Dedifferentiated amniotic fluid mesenchymal stem cell (primary cell): ENCODE measurements at regions not wholly inside any gene's neighbourhood (a gene's known extent, or its start where the extent isn't known, plus 50 kb on each side); places are given as distances from the start of the nearest gene placed in this dataset.

Experiments used
- DNase-seq: peaks from one replicate; pipeline ENCODE4 v3.0.0-alpha.2; 2016; ENCODE audit errors: extremely low spot score

DNA sequence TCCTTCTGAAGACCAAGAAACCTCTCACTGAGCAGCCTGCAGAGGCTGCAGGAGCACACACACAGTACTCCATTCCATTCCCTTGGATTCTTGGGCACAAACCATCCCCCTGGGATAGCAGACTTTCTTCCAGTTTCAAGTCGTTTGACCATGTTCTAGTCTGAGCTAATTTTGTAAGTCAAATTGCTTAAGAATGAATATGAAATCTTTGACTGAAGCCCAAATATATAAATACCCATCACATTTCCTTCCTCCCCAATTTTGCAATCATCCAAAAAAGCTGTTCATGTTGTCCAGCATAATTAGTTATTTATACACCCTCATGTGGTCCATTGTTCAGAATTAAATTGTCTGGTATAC lies 231.2 kb upstream of the TPRG1 start:
- DNase-seq: no peak

DNA sequence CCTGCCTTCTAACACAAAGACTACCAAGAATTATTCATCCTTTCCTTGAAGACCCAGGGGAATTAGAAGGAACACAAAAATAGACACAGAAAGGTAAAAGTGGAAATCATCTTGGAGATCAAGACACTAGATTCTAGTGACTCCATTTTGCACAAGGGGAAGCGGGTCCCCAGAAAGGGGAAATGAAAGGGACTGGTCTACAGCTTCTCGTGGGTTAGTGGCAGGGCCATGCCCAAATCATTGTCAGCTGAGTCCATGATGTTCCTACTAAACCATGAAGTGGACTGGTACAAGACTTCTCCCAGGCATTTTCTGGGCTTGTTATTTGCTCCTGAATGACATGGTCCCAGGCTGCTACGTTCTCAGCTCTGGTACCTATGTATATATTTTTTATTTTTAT lies 230.7 kb upstream of the TPRG1 start:
- DNase-seq: no peak

DNA sequence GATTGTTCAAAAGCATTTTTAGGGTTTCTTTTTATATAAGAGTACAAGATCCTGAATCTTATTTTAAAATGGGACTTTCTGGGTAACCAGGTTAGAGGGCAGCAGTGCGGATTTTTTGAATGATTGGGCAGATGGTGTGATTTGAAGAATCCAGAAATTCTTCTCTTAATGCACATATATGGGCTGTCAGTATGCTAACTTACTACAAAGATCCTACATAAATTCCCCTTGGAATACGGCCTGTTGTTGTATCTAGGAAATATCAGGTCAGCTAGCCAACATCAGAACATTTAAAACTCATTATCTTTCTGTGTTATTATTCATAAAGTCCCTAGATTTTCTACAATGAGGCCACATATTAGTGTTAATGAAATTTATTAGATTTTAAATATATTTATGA lies 229.6 kb upstream of the TPRG1 start:
- DNase-seq: no peak

DNA sequence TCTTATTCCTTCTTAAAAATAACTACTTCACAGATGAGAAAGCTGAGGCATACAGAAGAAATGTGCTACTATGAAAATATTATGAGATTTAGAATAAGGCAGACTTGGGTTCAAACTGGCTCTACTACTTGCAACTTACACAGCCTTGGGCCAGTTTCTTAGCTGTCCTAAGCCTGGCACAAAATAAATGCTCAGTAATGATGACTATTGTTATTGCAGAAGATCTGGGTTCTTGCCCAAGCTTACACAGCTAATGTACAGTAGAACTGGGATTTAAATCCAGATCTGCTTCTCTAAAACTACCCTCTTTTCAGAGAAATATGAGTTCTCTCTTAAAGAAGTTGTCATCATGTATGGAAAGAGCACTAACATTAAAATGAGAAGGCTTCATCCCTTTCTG lies 228.2 kb upstream of the TPRG1 start:
- DNase-seq: no peak

DNA sequence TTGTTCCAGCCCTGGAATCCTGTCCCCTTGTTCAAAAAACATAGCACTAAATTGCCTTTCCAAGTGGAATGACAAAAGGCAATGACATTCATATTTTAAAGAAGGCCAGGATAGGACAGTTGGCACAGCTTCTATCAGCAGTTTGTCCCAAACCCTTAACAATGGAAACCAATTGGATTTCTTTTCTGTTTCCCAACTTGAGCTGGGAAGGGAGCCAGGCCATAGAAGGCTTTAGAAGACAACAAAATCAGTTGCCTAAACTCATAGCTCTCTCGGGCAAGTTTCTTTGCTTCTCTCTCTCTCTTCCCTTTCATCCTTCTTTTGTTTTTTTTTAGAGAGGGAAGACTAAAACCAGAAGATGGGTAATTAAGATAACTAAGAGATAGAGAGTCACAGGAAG lies 227.7 kb upstream of the TPRG1 start:
- no peak for DNase-seq

DNA sequence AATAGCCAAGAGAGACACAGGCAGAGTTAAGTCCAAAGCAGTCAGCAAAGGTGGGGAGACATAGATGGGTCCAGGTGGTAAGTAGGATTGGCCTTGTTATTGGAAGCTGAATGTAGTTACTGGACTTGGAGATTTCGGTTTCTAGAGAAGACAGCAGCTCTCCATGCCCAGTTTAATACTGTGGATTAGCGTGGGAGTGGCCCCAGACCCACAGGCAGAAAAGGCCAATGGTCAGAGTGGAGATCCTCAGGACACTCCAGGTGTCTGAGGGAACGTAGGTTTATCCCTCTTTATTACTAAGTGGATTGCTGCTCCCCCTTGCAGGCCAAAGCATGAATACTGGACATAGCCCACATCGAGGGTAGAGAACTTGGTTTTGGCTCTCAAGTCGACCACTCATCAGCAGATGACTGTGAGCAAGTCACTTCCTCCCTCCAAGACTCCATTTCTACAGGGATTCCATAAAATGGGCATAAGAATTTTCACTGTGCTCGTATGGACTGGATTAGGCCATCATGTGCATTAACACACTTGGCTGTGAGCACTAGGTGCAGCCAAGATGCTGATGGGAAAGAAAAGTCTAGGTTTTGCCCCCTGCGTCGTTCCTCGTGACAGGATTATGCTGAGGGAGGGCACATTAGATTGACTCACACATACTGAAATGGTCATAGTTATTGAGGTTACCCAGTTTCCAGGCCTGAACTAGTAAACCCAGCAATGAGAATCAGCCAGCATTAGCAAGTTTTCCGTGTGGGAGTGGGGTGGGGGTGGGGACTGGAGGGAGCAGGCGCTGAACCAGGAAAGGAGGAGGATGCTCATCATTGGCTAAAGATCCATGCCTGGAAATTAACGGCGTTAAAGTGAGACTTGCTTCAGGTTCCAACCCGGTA lies 225.2 kb upstream of the TPRG1 start:
- DNase-seq: no peak

DNA sequence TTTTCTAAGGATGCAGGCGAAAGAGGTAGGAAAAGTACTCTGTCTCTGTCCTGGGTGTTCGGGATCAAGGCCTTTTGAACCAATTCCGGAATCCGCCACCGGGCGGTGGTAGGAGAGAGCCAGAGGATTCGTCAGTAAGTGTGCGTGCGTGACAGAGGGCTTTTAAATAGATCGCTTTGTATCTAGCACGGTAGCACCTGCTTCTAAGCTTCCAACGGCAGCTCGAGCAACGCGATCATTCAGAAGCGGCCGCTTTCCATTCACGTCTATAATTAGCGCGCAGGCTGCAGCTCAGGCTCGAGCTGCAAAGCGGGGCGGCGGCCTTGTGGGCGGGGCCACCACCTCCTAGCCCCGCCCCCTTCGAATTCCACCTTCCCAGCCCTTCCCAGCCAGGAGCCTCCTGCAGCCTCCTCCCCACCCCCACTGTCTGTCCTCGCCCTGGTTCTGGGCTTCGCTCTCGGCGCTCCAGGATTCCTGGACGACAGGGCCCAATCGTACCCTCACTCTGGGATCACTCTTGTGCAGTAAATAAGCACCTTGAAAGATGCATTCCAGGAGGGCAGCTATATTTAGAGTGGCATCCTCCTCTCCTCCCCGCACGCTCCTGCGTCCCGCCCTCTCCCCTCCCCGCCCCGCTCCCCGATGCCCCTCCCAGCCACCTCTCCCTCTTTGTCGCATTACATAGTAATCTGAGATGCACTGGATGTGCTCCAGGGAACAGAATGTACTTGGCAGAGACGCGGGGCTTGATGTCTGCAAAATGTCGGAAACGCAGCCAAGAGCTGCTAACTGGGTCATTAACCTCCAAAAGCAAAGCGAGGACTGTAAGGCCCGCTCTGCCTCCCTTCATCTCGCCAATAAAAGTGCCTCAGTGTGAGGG lies 224.1 kb upstream of the TPRG1 start:
- peak; percentile 71 for DNase-seq

DNA sequence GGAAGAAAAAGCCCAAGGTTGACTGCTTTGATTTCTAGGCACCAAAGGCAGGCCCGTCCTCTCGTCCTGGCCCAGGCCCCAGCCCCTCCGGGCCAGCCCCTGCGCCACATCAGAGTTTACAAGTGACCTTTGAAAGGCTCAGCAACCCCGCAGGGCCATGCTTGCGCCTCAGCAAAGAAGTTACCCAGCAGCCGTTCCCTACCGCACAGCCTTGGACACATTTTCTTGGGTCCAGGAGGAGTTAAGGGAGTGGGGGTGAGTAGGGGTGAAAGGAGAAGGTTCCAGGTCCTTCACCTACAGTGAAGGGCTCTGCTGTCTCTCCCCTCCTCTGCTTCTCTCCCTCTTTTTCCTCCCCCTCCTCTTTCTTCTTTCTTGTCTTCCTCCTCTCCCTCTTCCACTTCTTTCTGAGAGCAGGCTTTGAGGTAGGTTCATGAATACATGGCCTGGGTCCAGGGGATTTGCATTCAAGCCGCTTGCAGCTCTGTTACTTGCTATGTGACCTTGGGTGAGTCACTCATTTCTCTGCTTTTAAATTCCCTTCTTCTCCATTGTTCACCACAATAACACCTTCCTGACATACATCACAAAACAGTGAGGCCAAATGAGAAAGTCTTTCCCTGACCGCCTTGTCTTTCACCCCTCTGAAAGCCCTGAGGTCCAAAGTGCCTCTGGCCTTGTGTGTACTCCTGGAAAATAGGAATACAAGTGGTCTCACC lies 223.3 kb upstream of the TPRG1 start:
- DNase-seq: peak; percentile 43

DNA sequence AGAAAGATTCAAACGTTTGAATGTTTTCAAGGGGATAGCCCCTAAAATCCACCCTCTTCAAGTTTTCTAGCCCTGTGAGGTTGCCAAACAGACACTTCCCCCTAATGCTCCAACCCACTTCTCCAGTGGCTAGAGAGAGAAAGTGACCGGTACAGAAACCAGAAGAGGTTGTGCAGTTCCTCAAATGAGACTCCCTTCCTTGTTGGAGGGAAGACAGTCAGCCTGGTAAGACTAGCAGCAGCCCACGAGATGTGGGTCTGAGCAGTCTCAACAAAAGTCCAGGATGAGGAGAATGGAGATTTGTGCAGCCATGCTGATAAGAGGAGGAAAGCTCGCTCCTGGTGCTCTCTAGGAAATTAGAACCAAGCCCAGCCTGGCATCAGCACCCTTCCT lies 222.8 kb upstream of the TPRG1 start:
- no peak for DNase-seq

DNA sequence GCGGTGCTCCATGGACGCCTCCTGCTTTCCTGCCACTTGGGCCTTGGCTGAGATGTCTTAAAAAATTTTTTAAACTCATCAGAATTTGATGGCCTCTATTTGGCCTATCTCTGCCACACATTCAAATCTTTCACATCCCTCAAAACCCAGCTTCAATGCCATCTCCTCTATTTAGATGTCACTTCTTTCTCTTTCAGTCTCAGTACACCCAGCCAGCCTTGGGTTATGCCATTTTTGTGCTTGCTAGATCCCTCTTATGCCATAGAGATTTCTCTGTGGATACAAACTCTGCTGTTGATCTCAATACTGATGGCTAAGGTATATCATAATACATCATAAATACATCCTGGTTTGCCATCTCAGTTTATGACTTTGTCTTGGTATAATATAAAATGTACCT lies 222.3 kb upstream of the TPRG1 start:
- DNase-seq: no peak

DNA sequence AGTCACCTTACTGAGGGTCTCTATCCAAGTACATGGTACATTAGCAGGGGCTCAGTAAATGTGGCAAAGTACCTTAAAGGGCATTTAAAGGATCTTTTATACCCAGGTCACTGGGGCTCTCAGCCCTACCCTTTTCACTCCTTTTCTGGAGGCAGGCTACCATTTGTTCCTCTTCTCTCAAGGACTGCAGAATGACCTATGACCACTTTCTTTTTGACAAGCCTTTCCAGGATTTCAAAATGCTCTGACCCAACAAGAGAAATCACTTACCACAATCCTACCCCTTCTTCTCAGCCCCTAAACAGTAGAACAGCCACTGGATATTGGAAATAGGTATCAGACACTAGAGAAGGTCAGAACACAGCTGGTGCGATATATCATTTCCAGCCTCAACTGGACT lies 221.8 kb upstream of the TPRG1 start:
- no peak for DNase-seq

DNA sequence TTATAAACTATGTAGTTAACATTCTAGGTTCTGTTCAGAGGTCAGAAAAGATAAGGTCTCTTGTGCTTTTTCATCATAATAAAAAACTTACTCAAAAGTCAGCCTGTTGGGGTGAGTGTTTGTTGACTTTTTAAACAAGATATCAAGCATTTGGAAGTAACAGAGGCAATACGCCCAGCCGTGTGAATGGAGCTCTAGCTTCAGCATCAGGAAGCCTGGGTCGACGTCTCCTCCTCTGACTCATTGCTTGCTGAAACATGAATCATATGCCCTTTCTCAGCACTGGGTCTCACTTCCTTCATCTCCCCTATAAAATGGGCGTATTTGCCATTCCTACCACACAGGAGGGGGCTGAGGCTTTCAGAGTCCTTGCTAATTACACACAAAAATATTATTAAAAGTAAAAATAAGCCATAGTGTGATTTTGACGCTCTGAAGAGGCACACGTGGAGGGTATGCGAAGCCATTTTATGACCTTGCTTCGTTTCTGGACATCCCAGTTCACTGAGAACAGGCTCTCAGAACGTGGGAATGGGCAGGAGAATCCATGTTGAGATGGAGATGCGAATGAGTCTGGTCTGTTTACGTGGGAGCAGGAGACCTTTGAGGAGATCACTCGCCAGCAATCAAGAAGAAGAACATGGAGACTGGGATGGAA lies 220.8 kb upstream of the TPRG1 start:
- DNase-seq: peak; percentile 91

DNA sequence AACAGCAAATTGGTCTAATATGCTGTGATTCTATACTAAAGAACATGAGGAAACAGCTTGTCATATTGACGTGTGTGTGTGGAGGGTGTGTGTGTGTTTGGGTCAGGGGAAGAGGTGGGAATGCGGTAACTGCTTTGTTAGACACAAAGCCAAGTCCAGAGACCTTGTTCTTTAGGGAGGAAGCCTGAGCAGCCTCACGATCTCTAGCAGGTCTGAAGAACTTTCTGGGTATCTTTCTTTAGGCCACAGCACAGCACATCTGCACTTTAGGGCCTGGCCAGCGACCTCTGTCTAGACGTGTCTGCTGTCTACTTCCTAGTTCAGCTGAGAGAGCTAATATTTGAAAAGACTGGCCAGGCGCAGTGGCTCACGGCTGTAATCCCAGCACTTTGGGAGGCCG lies 220.0 kb upstream of the TPRG1 start:
- no peak for DNase-seq

DNA sequence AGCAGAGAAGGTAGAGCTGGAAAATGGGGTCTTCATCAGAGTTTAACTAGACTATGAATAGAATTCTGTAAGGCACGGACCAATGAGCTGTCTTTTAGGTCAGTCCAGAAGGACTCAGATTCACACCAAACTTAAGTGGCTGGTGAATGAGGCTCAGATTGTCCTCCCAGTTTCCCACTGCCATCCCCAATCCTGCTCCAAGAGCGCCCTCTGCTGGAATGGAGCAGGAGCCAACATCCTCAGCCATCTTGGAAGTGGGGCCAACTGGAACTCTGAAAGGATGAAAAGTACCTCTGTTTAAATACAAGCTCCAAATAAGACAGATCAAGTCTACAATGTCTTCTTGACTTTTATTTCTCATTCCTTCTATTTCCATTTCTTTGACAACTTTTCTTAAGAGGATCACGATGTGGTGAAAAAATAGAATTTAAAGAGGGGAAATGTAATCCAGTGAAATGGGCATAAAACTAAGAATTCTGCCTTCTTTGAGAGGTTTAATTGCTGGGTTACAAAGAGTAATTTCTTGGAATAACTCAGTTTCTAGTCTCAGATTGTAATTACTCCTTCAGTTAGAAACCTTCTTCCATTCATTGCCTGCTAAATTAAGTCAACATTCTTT lies 217.1 kb upstream of the TPRG1 start:
- DNase-seq: peak; percentile 88

DNA sequence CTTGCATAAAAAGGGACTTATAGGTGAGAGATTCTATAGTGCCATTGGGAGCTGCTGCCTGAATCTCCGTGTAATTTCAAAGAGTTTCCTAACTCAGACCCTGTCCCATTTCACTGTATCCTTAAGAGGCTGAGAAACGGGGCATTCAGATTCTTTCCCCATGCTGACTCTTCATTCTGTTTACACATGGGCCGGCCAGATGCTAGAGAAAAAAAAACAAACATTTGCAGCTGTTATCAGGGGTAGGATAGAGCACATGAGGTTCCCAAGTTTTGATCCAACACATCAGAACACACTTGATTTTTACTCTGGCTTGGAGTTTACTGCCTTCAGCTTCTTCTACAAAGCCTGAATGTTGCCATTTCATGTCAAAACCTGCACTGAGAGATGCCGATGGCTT lies 215.9 kb upstream of the TPRG1 start:
- DNase-seq: no peak

DNA sequence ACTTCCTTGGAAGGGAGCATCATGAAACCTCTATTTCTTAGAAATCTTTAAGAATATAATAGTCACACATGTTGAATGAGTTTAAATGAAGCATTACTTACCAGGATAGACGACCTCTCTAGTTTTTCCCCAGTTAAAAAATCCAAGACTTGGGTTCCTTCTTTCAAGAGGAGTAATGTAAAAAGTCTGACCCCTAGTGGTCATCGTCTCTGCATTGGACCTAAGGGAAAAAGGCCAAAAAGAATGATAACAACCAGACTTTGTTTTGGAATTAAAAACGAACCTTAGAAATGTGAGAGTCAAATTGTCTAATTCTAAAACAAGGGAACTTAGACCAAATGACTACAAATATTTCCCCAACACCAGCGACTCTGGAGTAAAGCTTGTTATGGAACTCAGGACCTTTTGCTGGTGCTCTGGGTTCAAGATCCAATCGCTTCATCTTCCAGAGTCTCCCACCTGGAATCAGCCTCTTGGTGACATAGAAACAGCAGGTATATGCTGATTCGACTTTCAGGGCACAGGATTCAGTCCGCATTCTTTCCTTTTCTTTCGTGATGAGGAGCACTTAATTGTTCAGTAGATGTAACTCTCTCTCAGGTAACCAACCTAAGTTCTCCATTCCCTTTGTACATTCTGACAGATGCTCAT lies 214.8 kb upstream of the TPRG1 start:
- peak; percentile 82 for DNase-seq

DNA sequence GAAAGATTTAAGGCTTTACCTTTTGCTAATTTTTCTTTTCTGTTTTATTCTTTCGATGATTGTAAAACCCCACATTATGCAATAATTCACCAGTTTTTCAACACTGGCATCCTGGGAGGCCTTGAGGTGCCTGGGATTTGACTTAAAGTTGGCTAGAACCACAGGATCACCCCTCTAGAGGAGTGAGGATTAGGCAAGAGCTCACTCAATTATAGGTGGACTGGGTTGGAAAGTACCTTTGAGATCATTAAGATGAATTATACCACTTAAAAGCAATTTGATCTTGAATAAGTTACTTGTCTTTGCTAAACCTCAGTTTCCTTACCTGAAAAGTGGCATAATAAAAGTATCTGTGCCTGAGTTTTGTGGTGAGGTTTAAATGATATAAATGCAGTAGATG lies 212.8 kb upstream of the TPRG1 start:
- no peak for DNase-seq

DNA sequence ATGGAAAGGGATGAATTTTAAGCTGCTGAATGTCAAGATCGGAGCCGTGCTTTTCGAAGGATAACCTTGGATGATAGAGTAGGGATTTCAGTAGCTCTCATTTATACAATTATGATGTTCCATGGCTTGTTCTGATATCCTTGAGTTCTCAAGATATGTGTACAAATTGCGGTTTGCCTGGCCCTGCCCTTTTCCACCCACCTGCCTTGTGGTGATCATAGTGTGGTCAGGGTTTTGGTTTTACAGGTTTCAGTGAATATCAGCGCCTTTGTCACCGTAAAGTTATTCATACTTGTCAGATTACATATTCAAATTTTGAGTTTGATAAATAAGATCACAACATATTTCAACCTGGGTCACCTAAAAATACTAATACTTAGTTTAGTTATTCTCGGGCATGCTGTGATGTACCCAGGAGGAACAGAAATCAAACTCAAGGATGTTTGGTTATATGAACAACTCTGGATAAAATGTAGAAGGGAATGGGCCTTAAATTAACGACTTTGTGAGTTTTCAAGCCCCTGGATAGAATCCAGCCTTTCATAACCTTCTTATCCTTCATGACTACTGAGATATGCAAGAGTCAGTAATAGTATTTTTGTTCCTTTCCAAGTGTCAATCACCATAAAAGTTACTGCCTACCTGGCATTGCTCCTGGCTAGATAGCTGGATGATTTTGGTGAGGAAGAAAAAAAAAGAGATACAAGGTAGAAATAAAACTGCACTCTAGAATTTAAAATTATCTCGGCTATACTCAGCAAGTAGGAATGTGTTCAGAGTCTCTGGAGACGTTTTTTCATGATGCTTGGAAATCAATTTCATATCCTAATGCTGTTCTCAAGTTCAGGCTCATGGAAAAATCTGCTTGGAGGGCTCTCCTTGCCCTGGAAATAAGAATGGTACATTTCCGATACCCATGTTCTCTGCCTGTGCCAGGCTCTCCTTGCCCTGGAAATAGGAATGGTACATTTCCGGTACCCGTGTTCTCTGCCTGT lies 209.2 kb upstream of the TPRG1 start:
- no peak for DNase-seq

DNA sequence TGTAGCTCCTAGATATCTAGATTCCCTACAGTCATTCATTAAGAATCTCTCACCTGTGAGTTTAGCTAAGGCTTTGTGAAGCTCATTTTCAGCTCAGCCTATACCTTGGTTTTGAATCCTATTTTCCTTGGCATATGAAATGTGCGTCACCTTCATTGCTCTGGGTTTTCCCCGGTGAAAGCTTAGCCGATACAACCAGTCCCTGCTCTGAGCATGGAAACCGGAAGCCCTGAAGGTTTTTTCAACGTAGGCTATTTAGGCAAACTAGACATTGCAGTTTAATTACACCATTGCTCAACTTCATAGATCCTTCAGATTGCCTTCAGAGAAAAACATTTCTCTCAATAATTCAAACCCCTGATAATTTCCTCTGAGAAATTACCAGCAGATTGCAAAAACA lies 206.8 kb upstream of the TPRG1 start:
- DNase-seq: no peak

DNA sequence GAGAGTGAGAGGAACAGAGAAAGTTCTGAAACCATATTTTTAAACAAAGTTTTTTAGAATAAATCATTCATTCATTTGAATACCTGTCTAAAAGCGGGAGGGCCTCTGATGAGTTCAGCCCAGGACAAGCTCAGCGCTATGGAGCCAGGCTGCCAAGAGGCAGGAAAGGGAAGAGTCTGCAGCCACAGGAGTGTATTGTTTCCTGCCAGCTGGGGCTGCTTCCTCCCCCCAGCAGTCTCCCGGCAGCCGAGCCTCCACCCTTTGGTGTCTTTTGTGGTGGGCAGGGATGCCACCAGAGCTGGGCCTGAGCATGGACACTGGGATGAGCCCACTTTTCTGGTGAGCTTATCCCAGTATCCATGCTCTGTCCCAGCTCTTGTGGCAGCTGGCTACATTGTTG lies 199.5 kb upstream of the TPRG1 start:
- DNase-seq: no peak
